OCI-LY7 (cell line): ENCODE measurements at regions not wholly inside any gene's neighbourhood (a gene's known extent, or its start where the extent isn't known, plus 50 kb on each side); places are given as distances from the start of the nearest gene placed in this dataset.

ENCODE experiments used
- CTCF ChIP-seq: fragments of 200-600 bp; sonication (generic); conservative IDR thresholded peaks from 2 replicates; pipeline ENCODE4 v1.5.1; 2014; ENCODE audit warnings: mild to moderate bottlenecking, antibody characterized with exemption, low read length, moderate library complexity, mixed read lengths
- EZH2phosphoT487 ChIP-seq: fragments of 200-600 bp; sonication (generic); IDR thresholded peaks from 2 replicates; pipeline ENCODE4 v1.6.1; 2018; ENCODE audit warnings: low read depth, borderline replicate concordance, mild to moderate bottlenecking, mixed run types, antibody characterized with exemption, low read length, moderate library complexity, mixed read lengths

- TF ChIP-seq CTCF (no peak), EZH2phosphoT487 (no peak)
These were observed 191.9 kb downstream of the GRB14 start for GRCh38 chr2:164429354-164429753.
